ENCODE measurements at regions not wholly inside any gene's neighbourhood (a gene's known extent, or its start where the extent isn't known, plus 50 kb on each side); places are given as distances from the start of the nearest gene placed in this dataset.

DNA sequence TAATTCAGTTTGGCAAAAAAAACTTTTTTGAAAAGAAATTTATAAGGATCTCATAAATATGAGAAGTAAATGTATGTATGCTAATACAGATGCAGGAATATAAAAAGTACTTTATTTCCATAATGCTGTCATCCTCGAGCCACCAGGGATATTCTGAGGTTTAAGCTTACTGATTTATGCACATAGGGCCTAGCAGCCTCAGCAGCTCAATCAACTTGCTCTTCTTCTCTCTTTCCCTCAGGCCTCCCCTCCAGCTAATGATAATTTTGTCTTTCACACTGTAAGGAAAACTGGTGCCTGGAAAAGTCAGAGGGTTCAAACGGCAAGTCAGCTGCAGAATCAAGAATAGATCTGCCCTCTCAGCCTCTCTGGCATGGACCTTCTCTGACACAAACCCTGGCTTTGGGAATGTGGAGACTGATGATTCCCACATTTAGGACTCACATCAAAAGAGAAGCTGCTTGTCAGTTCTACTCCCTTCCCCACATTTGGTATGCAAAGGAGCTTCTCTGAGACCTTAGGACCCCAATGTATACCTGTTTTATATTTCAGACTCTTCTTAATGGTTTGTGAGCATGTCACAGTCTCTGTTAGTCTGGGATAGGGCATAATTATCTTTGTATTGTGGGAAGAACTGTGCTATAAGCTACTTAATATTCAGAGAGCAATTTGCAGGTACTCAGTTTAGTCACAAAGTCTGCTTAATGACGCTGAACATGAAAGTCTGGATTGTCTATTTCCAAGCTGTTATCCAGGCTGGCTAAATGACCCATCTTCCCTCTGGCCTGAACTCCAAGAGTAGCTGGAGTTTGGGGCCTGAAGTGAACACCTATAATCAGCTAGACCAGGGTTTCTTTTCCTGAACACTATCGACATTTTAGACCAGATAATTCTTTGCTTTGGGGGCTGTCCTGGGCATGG, 52.1 kb upstream of the DIPK1A start:
- peak; percentile 34 for DNase-seq (ENCODE audit: unreplicated experiment)
- Mint-ChIP-seq H3K4me1 (ENCODE audit: insufficient read depth, unreplicated experiment) (peaks cover 13% of the 10 kb centered on the region), H3K9me3 (ENCODE audit: unreplicated experiment) (no peaks in the 10 kb centered on the region), H3K36me3 (ENCODE audit: insufficient read depth, unreplicated experiment) (no peaks in the 10 kb centered on the region), H3K27me3 (ENCODE audit: insufficient read depth, unreplicated experiment) (peaks cover 16% of the 10 kb centered on the region), H3K4me3 (ENCODE audit: unreplicated experiment) (no peak overlapping the region), H3K27ac (ENCODE audit: low read depth, unreplicated experiment) (no peak overlapping the region)
- POLR2A ChIA-PET, result interaction anchor here (0.6 to 0.9 kb wide), 2 partner anchors 10 to 181 kb away, joined by 3 read pairs; no protein-coding TSS in a partner anchor
- no peak for TF ChIP-seq CTCF (IDR thresholded peaks at IDR 0.05; ENCODE audit: unreplicated experiment)
- CTCF ChIA-PET, result interaction anchor here (0.5 to 4.1 kb wide), 8 partner anchors 8 to 154 kb away, joined by 3 to 23 read pairs (median 6); no protein-coding TSS in a partner anchor
- no TSS peak for BruUV-seq (replicated peaks)
- intact Hi-C loops (cut with micrococcal nuclease), result no loop called here

GRCh38 chr1:93014168-93014567, 52.9 kb upstream of the DIPK1A start:
- no peak for DNase-seq (ENCODE audit: unreplicated experiment)
- BruUV-seq (replicated peaks), result no TSS peak

DNA sequence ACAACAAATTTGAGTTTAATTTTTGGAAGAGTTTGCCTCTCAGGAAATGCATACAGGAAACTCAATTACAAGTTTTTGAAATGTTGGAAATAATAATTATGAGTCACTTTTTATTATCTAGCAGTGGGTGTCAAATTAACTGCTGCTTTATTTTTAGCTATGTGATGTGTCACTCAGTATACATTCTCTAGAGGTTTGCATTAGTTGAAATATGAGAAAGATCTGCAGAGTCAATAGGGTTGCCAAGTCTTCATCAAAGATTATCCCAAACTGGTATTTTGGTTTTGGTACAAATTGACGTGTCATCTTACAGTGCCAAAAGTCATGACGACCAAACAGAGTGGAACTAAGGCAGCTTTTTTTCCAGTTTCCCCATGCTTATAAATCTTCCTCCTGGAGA, 54.3 kb upstream of the DIPK1A start:
- H3K4me1 Mint-ChIP-seq (ENCODE audit: insufficient read depth, unreplicated experiment), result peaks cover 13% of the 10 kb centered on the region
- ChIA-PET CTCF (interaction anchor here (0.6 to 4.1 kb wide), 3 partner anchors 21 to 219 kb away, joined by 4 to 23 read pairs (median 16); no protein-coding TSS in a partner anchor), POLR2A (interaction anchor here (1.4 kb wide), 1 partner anchor 63 kb away, joined by 6 read pairs; the partner anchor contains the start of gene MTF2)
- no TSS peak for BruUV-seq (replicated peaks)
- DNase-seq (ENCODE audit: unreplicated experiment), result peak; percentile 53
- intact Hi-C loops (cut with micrococcal nuclease), result no loop called here
- peaks cover 37% of the 10 kb centered on the region for H3K27me3 Mint-ChIP-seq (ENCODE audit: insufficient read depth, unreplicated experiment)
- H3K9me3 Mint-ChIP-seq (ENCODE audit: unreplicated experiment), result no peaks in the 10 kb centered on the region
- no peak for TF ChIP-seq CTCF (IDR thresholded peaks at IDR 0.05; ENCODE audit: unreplicated experiment)
- no peaks in the 10 kb centered on the region for H3K36me3 Mint-ChIP-seq (ENCODE audit: insufficient read depth, unreplicated experiment)
- no peak overlapping the region for H3K27ac Mint-ChIP-seq (ENCODE audit: low read depth, unreplicated experiment)
- H3K4me3 Mint-ChIP-seq (ENCODE audit: unreplicated experiment), result no peak overlapping the region

More at GRCh38 chr1:93014168-93014567, 52.9 kb upstream of the DIPK1A start:
- CTCF ChIA-PET, result interaction anchor here (0.5 to 4.1 kb wide), 5 partner anchors 9 to 155 kb away, joined by 3 to 23 read pairs (median 7); no protein-coding TSS in a partner anchor
- intact Hi-C loops (cut with micrococcal nuclease), result no loop called here
- TF ChIP-seq CTCF (IDR thresholded peaks at IDR 0.05; ENCODE audit: unreplicated experiment), result no peak
- POLR2A ChIA-PET, result interaction anchor here (0.9 kb wide), 1 partner anchor 11 kb away, joined by 3 read pairs; no protein-coding TSS in a partner anchor
- Mint-ChIP-seq H3K4me3 (ENCODE audit: unreplicated experiment) (no peak overlapping the region), H3K9me3 (ENCODE audit: unreplicated experiment) (no peaks in the 10 kb centered on the region), H3K36me3 (ENCODE audit: insufficient read depth, unreplicated experiment) (no peaks in the 10 kb centered on the region), H3K27ac (ENCODE audit: low read depth, unreplicated experiment) (no peak overlapping the region), H3K27me3 (ENCODE audit: insufficient read depth, unreplicated experiment) (peaks cover 23% of the 10 kb centered on the region), H3K4me1 (ENCODE audit: insufficient read depth, unreplicated experiment) (peaks cover 13% of the 10 kb centered on the region)

DNA sequence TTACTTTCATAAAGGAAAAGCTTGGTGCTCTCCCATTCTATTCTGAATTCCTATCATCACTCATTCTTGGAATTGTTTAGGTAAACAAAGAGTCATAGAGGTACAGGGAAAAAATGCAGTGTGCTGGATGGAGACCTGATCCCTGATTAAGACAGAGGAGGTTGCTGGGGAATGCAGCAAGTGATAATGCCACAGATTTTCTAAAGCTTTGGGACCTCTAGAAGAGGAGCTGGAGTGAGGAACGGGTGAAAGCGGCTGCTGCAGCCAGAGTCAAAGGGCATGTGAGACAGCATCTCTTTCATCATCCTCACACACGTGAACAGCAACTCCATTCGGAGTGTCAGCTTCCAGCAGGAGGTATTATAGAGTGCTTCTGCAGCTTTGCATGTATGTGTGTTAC, 54.9 kb upstream of the DIPK1A start:
- Mint-ChIP-seq H3K9me3 (ENCODE audit: unreplicated experiment) (no peaks in the 10 kb centered on the region), H3K27ac (ENCODE audit: low read depth, unreplicated experiment) (no peak overlapping the region), H3K36me3 (ENCODE audit: insufficient read depth, unreplicated experiment) (no peaks in the 10 kb centered on the region), H3K4me3 (ENCODE audit: unreplicated experiment) (no peak overlapping the region), H3K4me1 (ENCODE audit: insufficient read depth, unreplicated experiment) (peaks cover 13% of the 10 kb centered on the region), H3K27me3 (ENCODE audit: insufficient read depth, unreplicated experiment) (peaks cover 37% of the 10 kb centered on the region)
- CTCF ChIA-PET, result interaction anchor here (0.6 to 2.9 kb wide), 3 partner anchors 46 to 220 kb away, joined by 4 to 16 read pairs (median 4); partner anchors contain the start of gene MTF2
- intact Hi-C loops (cut with micrococcal nuclease), result no loop called here
- DNase-seq (ENCODE audit: unreplicated experiment), result no peak
- POLR2A ChIA-PET, result interaction anchor here (1.4 kb wide), 1 partner anchor 62 kb away, joined by 6 read pairs; the partner anchor contains the start of gene MTF2
- TF ChIP-seq CTCF (IDR thresholded peaks at IDR 0.05; ENCODE audit: unreplicated experiment), result no peak
- BruUV-seq (replicated peaks), result no TSS peak

All from MCF 10A (cell line).